OCI-LY1 (cell line): ENCODE measurements at regions not wholly inside any gene's neighbourhood (a gene's known extent, or its start where the extent isn't known, plus 50 kb on each side); places are given as distances from the start of the nearest gene placed in this dataset.

Experiments used
- CTCF ChIP-seq: fragments of 200-600 bp; sonication (generic), shearing (Covaris generic); IDR thresholded peaks from 2 replicates; pipeline ENCODE4 v1.5.1; 2017; ENCODE audit warnings: mild to moderate bottlenecking, antibody characterized with exemption, low read length, moderate library complexity, mixed read lengths
- EZH2 ChIP-seq: fragments of 200-600 bp; sonication (generic), shearing (Covaris generic); IDR thresholded peaks from 2 replicates; pipeline ENCODE4 v1.8.0; 2017; ENCODE audit warnings: borderline replicate concordance, mixed run types, mild to moderate bottlenecking, antibody characterized with exemption, low read length, moderate library complexity, mixed read lengths

DNA sequence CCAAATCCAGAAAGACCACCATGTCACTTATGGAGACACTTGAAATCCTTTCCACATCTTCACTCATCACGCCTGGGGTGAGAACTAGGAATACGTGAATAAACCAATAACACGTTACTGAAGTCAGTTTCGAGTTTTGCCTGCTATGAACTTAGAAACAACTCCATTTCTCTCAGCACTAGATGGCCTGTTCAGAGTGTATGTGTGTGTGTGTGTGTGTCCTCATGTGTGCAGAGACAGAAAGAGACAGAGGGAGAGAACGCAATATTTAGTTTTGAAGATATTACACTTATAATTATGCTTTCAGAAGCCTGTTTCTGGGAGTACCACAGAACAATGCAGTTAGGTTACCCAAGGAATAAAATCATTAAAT is 81.2 kb upstream of the CCN6 start:
- TF ChIP-seq CTCF (no peak), EZH2 (no peak)
